DMS79 (cell line): ENCODE measurements at regions not wholly inside any gene's neighbourhood (a gene's known extent, or its start where the extent isn't known, plus 50 kb on each side); places are given as distances from the start of the nearest gene placed in this dataset.
"Not testable (repeated sequence)": the region's sequence is repeated elsewhere in the genome, so short reads cannot be mapped to it uniquely, and the experiment has no call there.

Experiments used
- DNase-seq: peaks from one replicate; lab custom pipeline; 2025; lab: John Stamatoyannopoulos, UW

DNA sequence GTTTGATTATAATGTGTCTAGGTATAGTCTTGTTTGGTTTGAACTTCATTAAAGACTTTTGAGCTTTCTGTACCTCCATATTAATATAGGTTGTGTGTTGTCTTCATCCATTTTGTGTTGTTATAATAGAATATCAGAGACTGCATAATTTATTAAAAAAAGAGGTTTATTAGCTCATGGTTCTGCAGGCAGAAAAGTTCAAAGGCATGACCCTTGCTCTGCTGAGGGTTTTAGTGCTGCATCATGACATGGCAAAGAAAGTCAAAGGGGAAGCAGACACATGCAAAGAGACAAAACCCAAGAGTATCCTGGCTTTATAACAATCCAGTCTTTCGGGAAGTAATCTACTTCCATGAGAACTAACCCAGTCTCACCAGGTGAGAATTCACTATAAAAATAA, 358.2 kb downstream of the EDEM1 start:
- DNase-seq, result no peak

DNA sequence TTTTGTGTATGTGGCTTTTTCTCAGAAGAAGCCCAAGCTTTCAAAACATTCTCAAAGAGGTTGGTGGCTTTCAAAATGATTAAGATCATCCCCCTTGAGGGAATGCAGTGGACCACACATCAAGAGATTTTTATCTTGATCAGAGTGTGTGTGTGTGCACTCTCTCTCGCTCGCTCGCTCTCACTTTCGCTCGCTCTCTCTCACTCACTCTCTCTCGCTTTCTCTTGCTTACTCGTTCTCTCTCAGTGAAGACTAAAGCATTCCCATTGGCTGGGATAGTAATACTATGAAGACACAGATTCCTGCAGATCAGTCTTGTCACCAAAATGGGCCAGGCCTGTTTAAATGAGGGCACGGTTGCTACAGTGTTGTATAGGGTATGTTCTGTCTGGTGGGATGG, 365.7 kb downstream of the EDEM1 start:
- DNase-seq, result no peak

DNA sequence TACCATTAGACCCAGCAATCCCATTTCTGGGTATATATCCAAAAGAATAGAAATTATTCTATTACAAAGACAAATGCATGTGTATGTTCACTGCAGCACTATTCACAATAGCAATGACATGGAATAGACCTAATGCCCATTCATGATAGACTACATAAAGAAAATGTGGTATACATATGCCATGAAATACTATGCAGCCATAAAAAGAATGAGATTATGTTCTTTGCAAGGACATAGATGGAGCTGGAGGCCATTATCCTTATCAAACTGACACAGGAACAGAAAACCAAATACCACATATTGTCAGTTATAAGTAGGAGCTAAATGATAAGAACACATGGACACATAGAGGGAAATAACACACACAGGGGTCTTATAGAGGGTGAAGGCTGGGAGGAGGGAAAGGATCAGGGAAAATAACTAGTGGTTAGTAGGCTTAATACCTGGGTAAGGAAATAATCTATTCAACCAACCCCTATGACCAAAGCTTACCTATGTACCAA, 366.8 kb downstream of the EDEM1 start:
- DNase-seq, result no peak

DNA sequence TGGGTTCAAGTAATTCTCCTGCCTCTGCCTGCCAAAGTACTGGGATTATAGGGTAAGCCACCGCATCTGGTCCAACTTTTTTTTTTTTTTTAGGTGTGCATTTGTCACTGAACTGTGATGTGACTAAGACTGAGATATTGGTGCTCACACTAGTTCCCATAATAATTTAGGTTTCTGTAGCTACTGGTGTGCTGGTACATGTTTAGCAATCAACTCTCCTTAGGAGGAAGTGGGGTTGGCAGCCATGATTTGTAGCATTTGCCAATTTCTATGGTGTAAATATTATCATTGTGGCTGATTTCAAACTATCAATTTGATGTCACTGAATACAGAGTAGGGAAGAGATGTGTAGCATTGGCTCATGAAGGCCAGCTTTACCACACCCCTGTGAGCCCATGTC, 372.7 kb downstream of the EDEM1 start:
- DNase-seq, result no peak

DNA sequence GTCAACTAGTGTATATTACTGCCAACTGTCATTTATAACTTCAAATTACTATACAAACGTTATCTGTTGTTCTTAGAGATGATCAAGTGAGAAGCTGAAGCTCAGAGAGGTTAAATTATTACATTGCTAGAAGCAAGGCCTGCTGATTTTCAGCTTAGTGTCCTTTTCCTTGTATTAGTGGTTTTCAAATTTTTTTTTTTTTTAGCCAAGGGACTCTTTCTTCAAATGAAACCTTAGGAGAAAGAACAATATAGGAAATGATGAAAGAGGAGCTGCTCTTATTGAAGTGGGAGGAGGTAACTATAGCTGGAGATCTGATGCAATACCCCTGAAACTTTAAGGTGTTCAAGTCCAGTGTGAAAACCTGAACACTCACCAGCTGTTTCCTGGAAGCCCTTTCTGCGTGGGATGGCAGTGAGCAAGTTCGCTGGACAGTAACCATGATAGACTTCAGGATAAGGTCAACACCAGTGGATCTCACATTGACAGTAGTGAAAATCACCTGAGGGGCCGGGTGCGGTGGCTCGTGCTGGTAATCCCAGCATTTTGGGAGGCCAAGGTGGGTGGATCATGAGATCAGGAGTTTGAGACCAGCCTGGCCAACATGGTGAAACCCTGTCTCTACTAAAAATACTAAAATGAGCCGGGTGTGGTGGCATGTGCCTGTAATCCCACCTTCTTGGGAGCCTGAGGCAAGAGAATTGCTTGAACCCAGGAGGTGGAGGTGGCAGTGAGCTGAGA, 376.2 kb downstream of the EDEM1 start:
- DNase-seq, result no peak

DNA sequence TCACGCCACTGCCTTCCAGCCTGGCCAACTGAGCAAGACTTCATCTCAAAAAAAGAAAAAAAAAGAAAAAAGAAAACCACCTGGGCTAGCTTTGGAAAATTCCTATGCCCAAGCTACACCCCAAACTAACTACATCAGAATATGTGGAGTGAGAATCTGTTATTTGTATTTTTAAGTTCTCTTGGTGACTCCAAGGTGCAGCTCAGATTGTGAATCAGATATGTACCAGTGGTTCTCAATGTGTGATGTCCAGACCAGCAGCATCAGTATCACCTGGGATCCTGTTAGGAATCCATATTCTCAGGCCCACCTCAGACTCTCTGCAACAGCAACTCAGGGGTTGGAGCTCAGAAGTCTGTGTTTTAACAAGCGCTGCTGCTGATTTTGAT, 376.8 kb downstream of the EDEM1 start:
- no peak for DNase-seq

DNA sequence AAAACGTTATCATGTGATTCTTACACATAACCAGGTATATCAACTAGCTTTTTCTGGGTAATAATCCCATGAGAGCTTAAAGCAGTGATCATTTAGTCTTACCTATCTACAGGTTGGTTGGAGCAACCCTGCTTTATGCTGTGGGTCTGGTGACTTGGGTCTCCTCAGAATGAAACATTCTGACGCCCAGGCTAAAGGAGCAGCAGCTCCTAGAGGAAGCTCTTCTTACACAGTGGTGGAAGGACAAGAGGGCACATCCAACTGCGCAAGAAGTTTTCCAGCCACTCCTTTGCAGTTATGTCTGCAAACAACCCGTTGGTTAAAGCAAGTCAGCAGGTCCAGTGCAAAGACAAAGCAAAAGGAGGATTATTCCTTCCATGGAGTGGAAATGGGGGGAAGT, 377.5 kb downstream of the EDEM1 start:
- DNase-seq, result no peak

DNA sequence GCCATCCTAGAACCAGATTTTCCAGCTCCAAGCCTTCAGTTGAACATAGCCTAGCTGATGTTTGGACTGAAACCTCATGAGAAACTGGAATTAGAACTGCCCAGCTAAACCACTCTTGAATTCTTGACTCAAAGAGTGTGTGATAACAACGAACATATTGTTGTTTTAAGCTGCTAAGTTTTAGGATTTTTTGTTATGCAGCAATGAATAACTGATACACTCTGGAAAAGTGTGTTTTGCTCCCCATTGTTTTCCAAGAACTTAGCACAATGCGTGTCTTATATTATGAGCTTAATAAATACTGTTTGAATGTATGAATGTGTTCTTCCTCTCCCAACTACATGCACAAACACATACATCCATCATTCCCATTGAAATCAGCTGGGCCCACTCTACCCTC, 379.6 kb downstream of the EDEM1 start:
- DNase-seq, result no peak

DNA sequence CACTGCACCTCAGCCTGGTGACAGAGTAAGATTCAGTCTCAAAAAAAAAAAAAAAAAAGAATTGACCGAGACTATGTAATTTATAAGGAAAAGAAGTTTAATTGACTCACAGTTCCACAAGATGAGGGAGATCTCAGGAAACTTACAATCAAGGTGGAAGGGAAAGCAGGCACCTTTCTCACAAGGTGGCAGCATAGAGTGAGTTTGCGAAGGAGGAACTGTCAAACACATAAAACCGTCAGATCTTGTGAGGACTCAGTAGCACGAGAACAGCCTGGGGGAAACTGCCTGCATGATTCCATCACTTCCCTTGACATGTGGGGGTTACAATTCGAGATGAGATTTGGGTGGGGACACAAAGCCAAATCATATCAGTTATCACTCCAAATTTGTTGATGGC, 380.9 kb downstream of the EDEM1 start:
- DNase-seq, result no peak

DNA sequence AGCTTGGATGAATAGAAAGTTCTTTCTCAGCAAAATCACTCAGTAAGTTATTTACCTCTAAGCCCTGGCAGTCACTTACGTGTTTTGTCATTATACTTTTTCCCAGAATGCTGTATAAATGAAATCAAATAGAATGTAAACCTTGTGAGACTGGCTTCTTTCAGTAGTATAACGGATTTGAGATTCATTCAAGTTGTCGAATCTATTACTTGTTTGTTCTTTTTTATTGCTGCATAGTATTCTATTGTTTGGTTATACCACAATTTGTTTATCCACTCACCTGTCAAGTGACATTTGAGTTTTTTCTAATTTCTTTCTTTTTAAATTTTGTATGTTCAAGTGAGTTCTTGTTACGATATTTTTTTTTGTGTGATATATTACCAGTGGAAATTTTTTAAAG, 381.6 kb downstream of the EDEM1 start:
- DNase-seq, result no peak

DNA sequence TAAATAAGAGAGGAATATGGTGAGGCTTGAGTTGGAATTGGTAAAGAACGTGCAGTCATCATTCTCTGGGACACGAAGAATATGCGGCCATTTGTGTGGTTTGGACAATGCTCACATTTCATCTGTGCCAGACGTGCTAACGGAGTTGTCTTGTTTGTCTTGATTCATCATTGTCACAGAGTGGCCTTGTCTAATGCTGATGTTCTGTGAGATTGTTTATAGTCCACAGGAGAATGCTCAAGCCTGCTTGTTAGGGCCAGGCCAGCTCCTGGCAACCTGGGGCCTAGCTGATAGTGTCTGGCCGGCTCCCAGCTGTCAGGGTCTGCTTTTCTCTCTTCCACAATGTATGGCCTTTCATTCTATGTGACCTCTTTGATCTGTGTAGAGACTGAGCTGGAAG, 384.7 kb downstream of the EDEM1 start:
- no peak for DNase-seq

DNA sequence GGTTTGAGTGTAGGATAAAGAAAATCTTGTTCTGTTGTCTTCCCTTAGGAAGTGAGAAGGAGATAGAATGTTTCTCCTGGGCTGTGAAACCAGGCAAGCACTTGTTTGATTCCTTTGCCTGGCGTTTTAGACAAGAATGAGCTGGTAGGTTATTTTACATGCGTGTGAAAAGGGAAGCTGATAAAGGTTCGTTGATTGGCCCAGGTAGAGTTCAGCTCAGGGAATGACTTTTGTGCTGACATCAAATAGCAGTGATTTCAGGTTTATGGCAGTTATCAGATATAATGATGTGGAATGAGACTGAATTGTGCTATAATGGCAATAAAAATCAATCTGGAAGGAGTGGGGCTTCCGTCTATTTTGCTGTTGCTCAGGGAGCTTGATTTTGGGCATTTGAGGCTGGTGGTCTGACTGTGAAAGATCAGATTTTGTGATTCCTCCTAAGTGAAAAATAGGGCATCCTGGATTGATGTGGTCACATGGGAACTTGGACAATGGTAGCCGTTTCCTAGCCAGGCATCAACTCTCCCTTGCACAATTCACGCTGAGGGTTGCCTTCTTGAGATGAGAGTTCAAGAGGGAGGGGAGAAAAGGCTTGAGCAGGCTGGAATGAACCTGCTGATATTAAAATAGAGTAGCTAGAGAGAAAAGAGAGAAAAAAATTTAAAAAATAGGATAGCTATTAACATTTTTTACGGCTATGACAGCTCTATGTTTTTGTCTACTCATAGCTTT, 388.9 kb downstream of the EDEM1 start:
- no peak for DNase-seq

DNA sequence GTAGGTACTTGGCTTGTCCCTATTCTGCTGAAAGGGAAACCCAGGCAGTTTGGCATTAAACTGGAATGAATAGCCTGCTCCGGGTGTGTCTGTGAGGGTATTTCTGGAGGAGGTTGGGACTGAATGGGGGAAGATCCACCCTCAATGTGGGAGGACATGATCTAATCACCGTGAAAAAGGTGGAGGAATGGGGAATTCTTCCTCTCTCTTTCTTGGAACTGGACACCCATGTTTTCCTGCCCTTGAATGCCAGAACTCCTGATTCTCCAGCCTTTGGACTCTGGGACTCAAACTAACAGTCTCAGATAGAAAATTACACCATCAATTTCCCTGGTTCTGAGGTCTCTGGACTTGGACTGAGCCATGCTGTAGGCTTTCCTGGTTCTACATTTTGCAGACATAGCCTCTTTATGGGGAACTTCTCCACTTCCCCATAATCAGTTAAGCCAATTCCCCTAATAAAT, 391.7 kb downstream of the EDEM1 start:
- no peak for DNase-seq

DNA sequence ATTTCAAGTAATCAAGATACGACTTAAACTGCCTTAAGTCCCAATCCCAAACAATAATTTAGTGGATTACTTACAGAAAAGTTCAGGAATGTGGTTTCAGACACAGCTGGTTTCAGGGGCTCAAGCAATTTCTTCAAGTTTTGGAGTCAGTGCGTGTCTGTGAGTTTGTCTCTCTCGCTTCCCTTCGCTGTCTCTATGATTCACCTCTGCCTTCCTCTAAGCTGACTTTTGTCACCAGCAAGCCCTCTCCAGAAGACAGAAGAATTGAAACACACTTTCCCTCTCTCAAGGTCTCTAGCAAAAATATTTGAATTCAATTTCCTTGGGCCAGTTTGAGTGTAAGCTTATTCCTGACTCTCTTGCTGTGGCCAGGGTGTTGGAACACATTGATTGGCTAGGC, 392.4 kb downstream of the EDEM1 start:
- DNase-seq, result no peak

DNA sequence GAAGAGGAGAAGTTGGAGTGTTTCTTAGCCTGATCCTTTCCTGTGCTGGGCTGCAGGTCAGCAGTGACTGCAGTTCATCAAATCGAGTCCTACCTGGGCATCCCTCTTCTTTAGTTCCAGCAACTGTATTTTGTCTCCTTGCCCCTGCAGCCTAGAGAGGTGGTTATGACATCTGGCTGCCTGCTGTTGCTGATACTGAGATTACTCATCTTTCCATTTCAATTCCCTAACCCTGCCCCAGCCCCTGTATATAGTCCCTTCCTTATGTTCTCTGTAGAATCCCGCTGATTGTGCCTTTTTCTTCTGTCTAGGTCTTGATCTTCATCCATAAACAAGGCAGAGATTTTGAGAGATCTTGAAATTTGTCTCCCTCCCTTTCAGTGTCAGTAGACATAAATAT, 393.3 kb downstream of the EDEM1 start:
- DNase-seq, result no peak

DNA sequence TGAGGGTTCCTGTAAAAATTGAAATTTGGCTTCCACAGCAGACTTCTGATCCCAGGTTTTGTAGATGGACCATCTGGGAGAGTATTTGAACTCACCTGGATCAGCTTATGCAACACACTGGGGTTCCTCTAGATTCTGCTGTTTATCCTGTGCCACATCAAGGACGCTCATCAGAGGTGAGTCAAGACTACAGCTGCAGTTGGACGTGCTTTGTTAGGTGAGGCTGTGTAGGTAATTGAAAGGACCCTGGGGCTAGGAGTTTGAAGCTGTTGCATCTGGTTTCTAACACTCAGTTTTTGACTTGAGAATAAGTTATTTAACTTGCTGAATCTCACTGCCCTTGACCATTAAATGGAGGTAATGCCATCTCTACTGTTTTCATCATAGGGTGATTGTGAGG, 394.2 kb downstream of the EDEM1 start:
- DNase-seq, result no peak

DNA sequence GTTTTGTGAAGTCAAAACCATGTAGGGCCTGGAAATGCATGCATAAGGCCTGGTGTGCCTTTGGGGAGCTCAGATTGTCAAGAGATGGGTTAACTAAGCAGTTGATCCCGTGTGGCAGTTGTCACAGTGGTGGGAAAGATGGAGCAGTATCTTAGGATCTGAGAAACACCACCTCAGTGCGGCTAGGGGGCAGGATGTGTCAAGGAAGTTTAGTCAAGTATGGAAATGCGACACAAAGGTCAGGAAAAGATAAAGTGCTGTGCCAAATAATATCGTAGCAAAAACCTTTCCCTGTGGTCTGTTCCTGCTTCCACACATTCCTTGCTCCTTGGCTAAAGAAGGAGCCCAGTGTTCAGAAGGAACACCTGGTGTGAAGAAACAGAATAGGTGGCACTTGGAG, 396.4 kb downstream of the EDEM1 start:
- DNase-seq, result no peak

DNA sequence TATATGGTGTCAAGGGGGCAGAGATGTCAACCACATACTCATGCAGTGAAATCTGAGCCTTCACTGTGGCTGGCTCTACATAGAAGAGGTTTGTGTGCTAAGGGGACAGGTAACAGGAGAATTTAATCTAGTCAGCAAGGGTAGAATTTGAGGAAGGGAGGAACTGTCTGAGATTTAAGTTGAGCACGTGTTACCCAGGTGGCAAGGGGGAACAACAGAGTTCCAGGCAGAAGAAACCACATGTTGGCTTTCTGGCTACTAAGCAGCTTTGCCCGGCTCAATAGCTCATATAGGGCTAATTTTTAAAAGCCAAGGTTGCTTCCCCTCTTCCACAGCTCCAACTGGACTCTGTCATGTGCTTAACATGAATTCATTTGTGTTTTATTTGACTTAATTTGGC, 397.6 kb downstream of the EDEM1 start:
- no peak for DNase-seq

DNA sequence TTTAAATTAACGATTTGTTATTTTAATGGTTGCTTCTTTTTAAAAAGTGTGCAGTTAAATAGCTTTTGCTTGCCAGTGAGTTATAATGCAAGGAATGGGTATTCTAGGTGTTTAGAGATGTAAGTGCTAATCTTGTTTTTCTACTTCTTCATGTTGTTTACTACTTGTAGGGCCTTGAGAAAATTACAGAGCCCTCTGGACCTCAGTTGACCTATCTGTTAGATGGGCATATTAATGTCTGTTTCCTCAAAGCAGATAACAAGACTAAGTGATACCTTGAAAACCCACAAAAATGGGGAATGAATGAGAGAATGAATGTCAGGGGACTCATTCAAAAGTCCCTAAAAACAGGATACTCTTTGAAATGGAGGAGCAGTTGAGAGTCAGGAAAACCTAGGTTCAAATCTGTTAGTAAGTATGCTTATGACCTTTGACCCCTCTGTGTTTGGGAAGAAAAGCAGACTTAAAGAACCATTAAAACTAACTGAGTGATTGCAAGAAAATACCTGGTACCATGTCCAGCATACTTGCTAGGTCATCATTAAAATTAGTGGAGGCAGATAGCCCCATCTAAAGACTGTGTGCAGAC, 419.5 kb downstream of the EDEM1 start:
- DNase-seq, result no peak

DNA sequence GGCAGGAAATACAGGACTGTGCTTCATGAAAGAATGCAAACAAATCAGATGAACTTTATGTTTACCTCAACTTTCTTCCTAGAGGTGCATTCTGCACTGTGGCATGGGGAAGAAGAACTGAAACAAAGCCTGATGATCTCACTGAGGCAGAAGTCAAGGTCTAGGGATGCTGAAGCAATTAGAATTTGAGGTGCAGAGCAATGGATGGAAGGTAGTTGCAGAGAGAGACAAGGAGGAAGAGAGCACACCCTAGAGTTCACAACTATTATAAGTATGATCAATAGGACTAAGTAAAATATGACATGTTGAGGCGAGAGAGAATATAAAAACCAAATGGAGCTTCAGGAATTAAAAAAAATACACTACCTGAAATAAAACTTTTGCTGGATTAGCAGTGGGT, 420.1 kb downstream of the EDEM1 start:
- DNase-seq, result no peak

DNA sequence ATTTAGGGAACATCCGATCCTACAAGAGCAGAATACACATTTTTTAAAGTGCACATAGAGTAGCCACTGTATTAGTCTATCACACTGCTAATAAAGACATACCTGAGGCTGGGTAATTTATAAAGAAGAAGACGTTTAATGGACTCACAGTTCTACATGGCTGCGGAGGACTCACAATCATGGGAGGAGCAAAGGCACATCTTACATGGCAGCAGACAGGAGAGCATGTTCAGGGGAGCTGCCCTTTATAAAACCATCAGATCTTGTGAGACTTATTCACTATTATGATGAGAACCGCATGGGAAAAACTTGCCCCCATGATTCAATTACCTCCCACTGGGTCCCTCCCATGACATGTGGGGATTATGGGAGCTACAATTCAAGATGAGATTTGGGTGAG, 421.5 kb downstream of the EDEM1 start:
- DNase-seq, result not testable (repeated sequence)

DNA sequence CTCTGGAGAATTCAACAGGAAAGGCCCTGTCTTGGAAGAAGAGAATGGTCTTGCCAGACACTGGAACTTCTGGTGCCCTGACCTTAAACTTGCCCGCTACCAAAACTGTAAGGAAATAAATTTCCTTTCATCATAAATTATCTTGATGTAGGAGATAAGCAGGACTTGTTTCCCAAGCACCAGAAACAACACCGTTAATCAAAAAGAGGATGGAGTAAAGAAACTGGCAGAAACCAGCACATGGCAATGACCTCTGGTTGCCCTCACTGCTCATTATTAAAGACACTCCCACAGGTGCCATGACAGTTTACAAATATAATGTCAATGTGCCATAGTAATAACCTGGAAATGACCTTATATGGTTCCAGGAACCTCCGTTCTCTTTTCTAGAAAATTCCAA, 426.1 kb downstream of the EDEM1 start:
- no peak for DNase-seq

DNA sequence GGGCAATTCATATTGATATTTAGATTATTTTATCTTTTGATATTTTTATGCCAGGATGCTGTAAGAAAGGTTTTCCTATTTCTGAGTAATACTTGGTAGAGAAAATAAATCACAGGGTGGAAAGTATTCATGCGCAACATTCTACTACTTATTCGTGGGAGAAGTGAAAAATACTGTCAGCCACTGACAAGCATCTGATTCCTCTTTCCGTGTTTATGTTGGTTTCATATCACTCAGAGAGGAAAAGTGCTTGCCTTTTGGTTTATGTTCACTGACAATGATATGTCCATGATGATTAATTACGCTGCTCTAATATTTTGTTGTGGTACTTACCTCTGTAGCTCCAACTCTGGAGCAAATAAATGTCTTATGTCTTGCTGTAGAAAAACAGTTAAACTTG, 429.4 kb downstream of the EDEM1 start:
- DNase-seq, result no peak
